Neutrophil (primary cell): ENCODE measurements at regions not wholly inside any gene's neighbourhood (a gene's known extent, or its start where the extent isn't known, plus 50 kb on each side); places are given as distances from the start of the nearest gene placed in this dataset.

Experiments
- H3K27ac ChIP-seq: fragments of 200-600 bp; sonication (generic); 2 replicates; pipeline ENCODE4 v1.5.1; 2016; ENCODE audit warnings: mild to moderate bottlenecking, moderate library complexity
- H3K27me3 ChIP-seq: fragments of 200-600 bp; sonication (generic); 2 replicates; pipeline ENCODE4 v1.6.0; 2016; ENCODE audit warnings: mild to moderate bottlenecking
- H3K36me3 ChIP-seq: fragments of 200-600 bp; sonication (generic); 2 replicates; pipeline ENCODE4 v1.5.1; 2017
- H3K4me1 ChIP-seq, 2 experiments: fragments of 200-600 bp in 1 of 2; sonication (generic) in 1 of 2; 1 replicate in 1 of 2; 2 replicates in 1 of 2; pipeline versions ENCODE4 v1.5.1 to v1.6.1; 2013 to 2016; ENCODE audit warnings: low read depth in 1 of 2, low read length in 1 of 2, mild to moderate bottlenecking in 1 of 2, moderate library complexity in 1 of 2; ENCODE audit not compliant: control insufficient read depth in 1 of 2, insufficient read depth in 1 of 2
- H3K4me3 ChIP-seq, 2 experiments: fragments of 200-600 bp in 1 of 2; sonication (generic) in 1 of 2; 1 replicate in 1 of 2; 2 replicates in 1 of 2; pipeline ENCODE4 v1.5.1; 2013 to 2016; ENCODE audit warnings: low read depth in 1 of 2, low read length in 1 of 2, mild to moderate bottlenecking in 1 of 2, moderate library complexity in 1 of 2
- H3K9me3 ChIP-seq: fragments of 200-600 bp; sonication (generic); 2 replicates; pipeline ENCODE4 v1.5.1; 2016
- CTCF ChIP-seq: fragments of 200-600 bp; sonication (generic); IDR thresholded peaks from 2 replicates; pipeline ENCODE4 v1.5.1; 2016; ENCODE audit warnings: antibody characterized with exemption

DNA sequence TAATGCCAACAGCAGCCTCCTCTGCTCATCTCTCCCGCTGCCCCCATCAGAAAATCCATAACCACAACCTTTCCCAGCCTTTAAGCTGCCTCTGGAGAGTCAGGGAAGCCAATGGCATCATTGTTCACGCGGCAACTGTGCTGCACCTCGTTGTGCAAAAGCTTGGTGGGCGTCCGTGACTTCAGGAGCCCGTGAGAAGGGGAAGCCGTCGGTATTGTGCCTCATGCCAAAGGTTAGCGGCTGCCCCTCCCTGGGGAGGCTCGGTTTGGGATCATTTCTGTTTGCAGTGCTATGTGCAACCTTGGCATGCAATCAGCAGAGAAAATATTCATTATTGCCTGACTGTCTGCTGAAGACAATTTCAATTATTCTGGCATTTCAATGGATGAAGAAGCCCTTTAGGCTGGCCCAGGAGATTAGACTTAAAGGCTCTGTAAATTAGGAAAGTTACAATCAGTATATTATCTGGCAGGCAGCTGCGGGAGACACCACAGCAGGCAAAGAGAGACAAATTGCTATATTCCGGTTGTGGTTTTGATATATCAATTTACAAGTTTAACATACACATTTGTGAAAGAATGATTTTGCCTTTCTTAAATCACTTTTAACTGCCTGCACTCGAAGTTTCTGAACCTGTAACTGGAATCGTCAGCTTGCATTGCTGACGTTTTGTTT, 244.5 kb downstream of the GATA3 start:
- H3K9me3 ChIP-seq: no peaks in the 10 kb centered on the region
- no peaks in the 10 kb centered on the region for H3K4me1 ChIP-seq
- H3K36me3 ChIP-seq: no peaks in the 10 kb centered on the region
- H3K27me3 ChIP-seq: peaks cover 25% of the 10 kb centered on the region
- H3K4me3 ChIP-seq: no peak overlapping the region
- H3K27ac ChIP-seq: no peak overlapping the region
- TF ChIP-seq CTCF: no peak

DNA sequence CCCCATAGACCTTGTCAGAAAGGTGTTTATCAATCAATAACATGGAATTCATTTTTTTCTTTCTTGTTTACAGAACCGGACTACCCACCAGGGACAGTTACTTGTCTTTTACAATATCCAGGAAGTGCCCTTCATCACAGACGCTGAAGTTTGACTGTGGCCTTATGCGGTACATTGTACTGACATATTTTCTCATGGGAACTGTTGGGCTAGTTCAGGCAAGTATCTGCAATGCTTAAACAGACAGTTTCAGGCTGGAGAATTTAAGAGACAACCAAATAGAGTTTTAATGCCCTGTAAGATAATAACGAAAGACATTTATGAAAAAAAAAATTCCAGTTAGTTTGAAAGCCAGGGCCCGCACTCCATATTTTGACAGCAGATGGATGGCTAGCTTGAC, 246.4 kb downstream of the GATA3 start:
- H3K9me3 ChIP-seq: no peaks in the 10 kb centered on the region
- H3K4me1 ChIP-seq: no peaks in the 10 kb centered on the region
- TF ChIP-seq CTCF: no peak
- no peak overlapping the region for H3K27ac ChIP-seq
- H3K4me3 ChIP-seq: no peak overlapping the region
- H3K27me3 ChIP-seq: peaks cover 25% of the 10 kb centered on the region
- no peaks in the 10 kb centered on the region for H3K36me3 ChIP-seq

- no peaks in the 10 kb centered on the region for H3K36me3 ChIP-seq
- TF ChIP-seq CTCF: no peak
- H3K4me3 ChIP-seq: no peak overlapping the region
- peaks cover 25% of the 10 kb centered on the region for H3K27me3 ChIP-seq
- H3K9me3 ChIP-seq: no peaks in the 10 kb centered on the region
- H3K4me1 ChIP-seq: no peaks in the 10 kb centered on the region
- H3K27ac ChIP-seq: no peak overlapping the region
Measured at GRCh38 chr10:8301333-8301732, 246.8 kb downstream of the GATA3 start.

DNA sequence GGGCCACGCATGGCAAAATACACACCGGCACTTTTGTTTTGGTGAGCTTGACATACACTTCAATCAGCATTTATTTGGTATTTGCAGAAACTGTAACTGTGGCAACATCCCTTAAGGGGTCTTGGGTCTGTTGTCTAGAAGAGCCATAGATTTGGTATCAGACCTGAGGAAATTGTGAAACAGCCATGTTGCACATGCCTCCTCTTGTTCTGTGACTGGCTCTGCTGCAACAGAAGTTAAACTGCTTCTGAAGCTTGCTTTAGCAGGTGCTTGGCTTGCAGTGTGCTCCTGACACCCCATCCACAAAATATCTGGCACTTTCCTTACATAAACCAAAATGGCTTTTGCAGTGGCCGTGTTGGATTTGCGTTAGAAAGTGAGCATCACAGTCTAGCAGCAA, 247.3 kb downstream of the GATA3 start:
- Histone ChIP-seq H3K27ac (no peak overlapping the region), H3K4me3 (no peak overlapping the region)

GRCh38 chr10:8302565-8302964, 248.1 kb downstream of the GATA3 start:
- Histone ChIP-seq H3K27me3 (peaks cover 25% of the 10 kb centered on the region), H3K4me3 (no peak overlapping the region), H3K36me3 (no peaks in the 10 kb centered on the region), H3K4me1 (no peaks in the 10 kb centered on the region), H3K9me3 (no peaks in the 10 kb centered on the region), H3K27ac (no peak overlapping the region)
- TF ChIP-seq CTCF: no peak

More for the DNA sequence above, 247.3 kb downstream of the GATA3 start:
- no peaks in the 10 kb centered on the region for H3K36me3 ChIP-seq
- peaks cover 25% of the 10 kb centered on the region for H3K27me3 ChIP-seq
- no peaks in the 10 kb centered on the region for H3K4me1 ChIP-seq
- no peak for TF ChIP-seq CTCF
- no peaks in the 10 kb centered on the region for H3K9me3 ChIP-seq
